ENCODE measurements at regions not wholly inside any gene's neighbourhood (a gene's known extent, or its start where the extent isn't known, plus 50 kb on each side); places are given as distances from the start of the nearest gene placed in this dataset.

GRCh38 chr15:29990035-29990434 lies 92.7 kb upstream of the GOLGA8J start:
- TF ChIP-seq JUND (IDR thresholded peaks at IDR 0.05; ENCODE audit: low read length) (no peak), CTCF (IDR thresholded peaks at IDR 0.05; ENCODE audit: control extremely low read depth in 1 of 3, insufficient read depth in 1 of 3, low read depth in 1 of 3, low read length in 3 of 3) (no peak), POLR2A (IDR thresholded peaks at IDR 0.05; ENCODE audit: control extremely low read depth in 1 of 2, low read depth in 2 of 2, low read length in 2 of 2) (no peak), EZH2 (IDR thresholded peaks at IDR 0.05; ENCODE audit: low read depth, low read length, severe bottlenecking) (no peak), RFX5 (IDR thresholded peaks at IDR 0.05; ENCODE audit: borderline replicate concordance, low read depth, low read length) (no peak), JUN (IDR thresholded peaks at IDR 0.05; ENCODE audit: low read depth, low read length) (no peak), RAD21 (IDR thresholded peaks at IDR 0.05 in 1 of 2, conservative IDR thresholded peaks at IDR 0.05 in 1 of 2; ENCODE audit: low read depth in 2 of 2, low read length in 2 of 2) (no peak), MAX (IDR thresholded peaks at IDR 0.05) (no peak), CHD1 (IDR thresholded peaks at IDR 0.05; ENCODE audit: low read depth, low read length) (no peak)
